ENCODE measurements at regions not wholly inside any gene's neighbourhood (a gene's known extent, or its start where the extent isn't known, plus 50 kb on each side); places are given as distances from the start of the nearest gene placed in this dataset.

DNA sequence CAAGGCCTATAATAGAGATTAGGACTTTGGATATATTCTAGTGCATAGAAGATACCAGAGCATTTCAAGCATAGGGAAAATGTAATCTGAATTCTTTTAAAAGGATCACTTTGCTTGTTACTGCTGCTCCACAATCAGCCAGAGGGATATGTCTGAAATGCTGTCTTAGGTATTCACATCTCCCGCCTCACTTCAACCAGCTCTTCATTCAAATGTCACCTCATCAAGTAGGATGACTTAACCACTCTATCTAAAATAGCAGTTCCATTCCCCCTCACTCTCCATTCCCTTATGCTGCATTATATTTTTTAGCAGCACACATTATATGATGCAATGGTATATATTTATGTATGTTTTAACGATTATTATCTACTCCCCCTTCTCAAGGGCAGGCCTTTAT lies 500.3 kb upstream of the GRIA1 start:
- H3K4me3 ChIP-seq (ENCODE audit: low read depth, poor library complexity, severe bottlenecking) = no peak overlapping the region
- intact Hi-C loops (cut with DNase I; ENCODE audit: low total_unique reads) = no loop called here
- no peak for DNase-seq (ENCODE audit: low spot score in 2 of 2)
- 89 to 90% methylated on average over 2 of the region's 2 CpGs for WGBS, 2 donors
- TF ChIP-seq, protein P1, sequence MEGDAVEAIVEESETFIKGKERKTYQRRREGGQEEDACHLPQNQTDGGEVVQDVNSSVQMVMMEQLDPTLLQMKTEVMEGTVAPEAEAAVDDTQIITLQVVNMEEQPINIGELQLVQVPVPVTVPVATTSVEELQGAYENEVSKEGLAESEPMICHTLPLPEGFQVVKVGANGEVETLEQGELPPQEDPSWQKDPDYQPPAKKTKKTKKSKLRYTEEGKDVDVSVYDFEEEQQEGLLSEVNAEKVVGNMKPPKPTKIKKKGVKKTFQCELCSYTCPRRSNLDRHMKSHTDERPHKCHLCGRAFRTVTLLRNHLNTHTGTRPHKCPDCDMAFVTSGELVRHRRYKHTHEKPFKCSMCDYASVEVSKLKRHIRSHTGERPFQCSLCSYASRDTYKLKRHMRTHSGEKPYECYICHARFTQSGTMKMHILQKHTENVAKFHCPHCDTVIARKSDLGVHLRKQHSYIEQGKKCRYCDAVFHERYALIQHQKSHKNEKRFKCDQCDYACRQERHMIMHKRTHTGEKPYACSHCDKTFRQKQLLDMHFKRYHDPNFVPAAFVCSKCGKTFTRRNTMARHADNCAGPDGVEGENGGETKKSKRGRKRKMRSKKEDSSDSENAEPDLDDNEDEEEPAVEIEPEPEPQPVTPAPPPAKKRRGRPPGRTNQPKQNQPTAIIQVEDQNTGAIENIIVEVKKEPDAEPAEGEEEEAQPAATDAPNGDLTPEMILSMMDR (IDR thresholded peaks at IDR 0.05) = no peak
- no peak for TF ChIP-seq POLR2A (IDR thresholded peaks at IDR 0.05)

DNA sequence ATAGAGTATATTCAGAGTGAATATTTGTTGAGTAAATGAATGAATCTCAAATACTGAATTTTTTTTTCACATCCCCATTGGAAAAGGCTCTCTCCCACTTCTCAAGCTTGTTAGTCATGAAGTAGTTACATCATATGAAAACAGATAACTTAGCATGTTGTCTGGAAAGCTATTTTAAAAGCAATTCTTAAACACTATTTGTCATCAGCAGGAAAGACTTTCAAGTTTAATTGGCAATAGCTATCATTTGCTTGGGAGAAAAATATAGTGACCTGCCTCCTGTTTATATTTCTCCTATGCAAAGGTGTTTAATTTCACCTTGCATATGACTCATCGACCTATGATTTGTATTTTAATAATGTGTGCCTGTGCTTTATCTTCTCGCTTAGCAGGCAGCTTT lies 499.8 kb upstream of the GRIA1 start:
- no peak for DNase-seq (ENCODE audit: low spot score in 2 of 2)
- TF ChIP-seq, protein P1 (IDR thresholded peaks at IDR 0.05) = no peak
- TF ChIP-seq POLR2A (IDR thresholded peaks at IDR 0.05) = no peak
- WGBS, 2 donors = 62 to 80% methylated on average over 2 of the region's 2 CpGs
- intact Hi-C loops (cut with DNase I; ENCODE audit: low total_unique reads) = no loop called here
- no peak overlapping the region for H3K4me3 ChIP-seq (ENCODE audit: low read depth, poor library complexity, severe bottlenecking)

DNA sequence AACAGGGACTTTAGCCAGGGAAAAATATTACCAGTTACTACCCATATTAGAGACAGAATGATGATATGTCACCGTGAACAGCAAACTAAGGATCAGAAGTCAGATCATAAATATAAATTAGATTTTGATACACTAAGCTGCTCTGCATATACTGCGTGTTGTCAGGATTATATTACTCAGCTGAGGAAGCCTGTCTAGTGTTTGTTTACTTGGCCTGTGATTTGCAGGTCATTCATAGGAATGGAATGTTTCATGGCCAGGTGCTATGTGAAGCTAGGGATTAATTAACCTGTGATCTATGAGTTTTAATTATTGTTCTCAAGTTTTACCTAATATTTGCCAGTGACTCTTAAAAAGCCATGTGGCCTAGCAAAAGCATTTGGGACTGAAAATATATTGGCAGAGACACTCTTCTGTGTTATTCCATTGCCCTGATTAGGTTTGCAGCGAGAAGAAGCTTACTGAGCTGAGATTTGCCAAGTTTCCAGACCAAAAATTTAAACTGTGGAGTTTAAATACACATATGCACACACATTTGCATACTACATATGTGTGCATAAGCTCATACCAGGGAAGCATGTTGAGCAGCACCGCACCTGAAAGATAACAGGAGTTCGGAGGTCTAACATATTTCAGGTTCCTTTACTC lies 496.3 kb upstream of the GRIA1 start:
- TF ChIP-seq, protein P1 (IDR thresholded peaks at IDR 0.05) = no peak
- no peak for TF ChIP-seq POLR2A (IDR thresholded peaks at IDR 0.05)
- WGBS, 2 donors = 75% methylated on average over 5 of the region's 5 CpGs
- no peak overlapping the region for H3K4me3 ChIP-seq (ENCODE audit: low read depth, poor library complexity, severe bottlenecking)
- intact Hi-C loops (cut with DNase I; ENCODE audit: low total_unique reads) = no loop called here
- no peak for DNase-seq (ENCODE audit: low spot score in 2 of 2)

DNA sequence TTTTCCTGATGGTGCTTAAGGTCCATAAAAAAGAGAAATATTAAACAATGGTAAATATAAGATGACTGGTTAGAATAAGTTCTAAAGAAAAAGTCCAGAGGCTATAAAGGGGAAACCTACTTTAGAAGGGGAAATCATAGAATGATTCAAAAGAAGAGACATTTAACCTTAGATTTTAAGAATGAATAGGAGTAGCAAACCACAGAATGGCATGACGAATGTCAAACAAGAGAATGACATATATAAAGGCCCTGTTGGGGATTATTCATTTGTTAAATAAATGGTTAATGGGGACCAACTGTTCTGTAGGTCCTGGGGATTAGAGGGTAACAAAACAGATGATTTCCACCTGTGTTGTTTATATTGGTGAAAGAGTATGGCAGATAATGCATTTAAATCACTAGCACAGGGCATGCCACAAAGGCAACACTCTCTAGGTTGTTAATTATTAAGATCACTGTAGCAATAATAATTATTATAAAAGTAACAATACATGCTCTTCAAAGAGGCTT lies 495.2 kb upstream of the GRIA1 start:
- TF ChIP-seq, protein P1 (IDR thresholded peaks at IDR 0.05) = no peak
- no peak for TF ChIP-seq POLR2A (IDR thresholded peaks at IDR 0.05)
- DNase-seq (ENCODE audit: low spot score in 2 of 2) = no peak
- WGBS, 2 donors = 56 to 67% methylated on average over 1 of the region's 1 CpG
- intact Hi-C loops (cut with DNase I; ENCODE audit: low total_unique reads) = no loop called here
- H3K4me3 ChIP-seq (ENCODE audit: low read depth, poor library complexity, severe bottlenecking) = no peak overlapping the region

DNA sequence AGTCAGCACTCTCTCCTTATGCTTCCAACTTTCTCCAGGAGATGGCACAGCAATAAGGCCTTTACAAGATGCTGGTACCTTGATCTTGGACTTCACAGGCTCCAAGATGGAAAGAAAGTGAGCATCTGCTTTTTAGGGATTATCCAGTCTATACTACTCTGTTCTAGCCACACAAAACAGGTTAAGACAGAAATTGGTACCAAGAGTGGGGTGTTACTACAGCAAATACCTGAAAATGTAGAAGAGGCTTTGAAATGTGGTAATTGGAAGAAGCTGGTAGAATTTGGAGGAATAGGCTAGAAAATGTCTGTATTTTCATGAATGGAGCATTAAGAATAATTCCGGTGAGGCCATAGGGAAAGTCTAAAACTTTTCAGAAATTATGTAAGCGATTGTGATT lies 484.8 kb upstream of the GRIA1 start:
- no peak for DNase-seq (ENCODE audit: low spot score in 2 of 2)
- 92 to 93% methylated on average over 2 of the region's 2 CpGs for WGBS, 2 donors
- intact Hi-C loops (cut with DNase I; ENCODE audit: low total_unique reads) = no loop called here
- TF ChIP-seq POLR2A (IDR thresholded peaks at IDR 0.05) = no peak
- TF ChIP-seq, protein P1 (IDR thresholded peaks at IDR 0.05) = no peak
- H3K4me3 ChIP-seq (ENCODE audit: low read depth, poor library complexity, severe bottlenecking) = no peak overlapping the region

DNA sequence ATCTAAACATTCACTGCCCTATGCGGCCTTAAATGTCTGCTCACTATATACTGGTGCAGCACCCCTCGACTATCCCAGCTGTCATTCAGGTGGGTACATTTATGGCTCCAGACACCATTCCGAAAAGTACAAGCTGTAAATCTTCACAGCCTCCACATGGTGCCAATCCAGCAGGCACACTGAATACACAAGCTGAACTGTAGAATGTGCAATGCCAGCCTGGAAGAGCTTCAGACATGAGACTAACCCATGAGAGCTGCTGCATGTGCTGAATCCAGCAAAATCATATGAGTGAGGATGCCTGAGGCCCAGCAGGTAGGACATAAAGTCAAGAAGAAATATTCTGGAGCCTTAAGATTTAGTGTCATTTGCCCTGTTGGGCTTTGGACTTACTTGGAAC lies 483.8 kb upstream of the GRIA1 start:
- 83 to 84% methylated on average over 3 of the region's 3 CpGs for WGBS, 2 donors
- intact Hi-C loops (cut with DNase I; ENCODE audit: low total_unique reads) = no loop called here

More for the DNA sequence above, 483.8 kb upstream of the GRIA1 start:
- H3K4me3 ChIP-seq (ENCODE audit: low read depth, poor library complexity, severe bottlenecking) = no peak overlapping the region
- no peak for DNase-seq (ENCODE audit: low spot score in 2 of 2)
- no peak for TF ChIP-seq POLR2A (IDR thresholded peaks at IDR 0.05)
- TF ChIP-seq, protein P1 (IDR thresholded peaks at IDR 0.05) = no peak

Data from lower leg skin (tissue), 4 donors.